Stimulated activated CD4-positive, alpha-beta T cell treated with anti-CD3 and anti-CD28 coated beads, Interleukin-15, amount 100 ng/mL, for 48 hours (primary cell): ENCODE measurements at regions not wholly inside any gene's neighbourhood (a gene's known extent, or its start where the extent isn't known, plus 50 kb on each side); places are given as distances from the start of the nearest gene placed in this dataset.
A peak's percentile ranks its signal among the peaks of the same experiment; 100 is the strongest.

ENCODE experiments used
- DNase-seq, 2 donors: peaks; one replicate each; pipeline ENCODE4 v3.0.0-alpha.2; 2020; ENCODE audit warnings: low read depth in 2 of 2

- DNase-seq, result no peak
Measured at GRCh38 chr10:60664859-60665258, 113.4 kb upstream of the CDK1 start.

GRCh38 chr10:60663850-60664249 is 114.4 kb upstream of the CDK1 start:
- no peak for DNase-seq

- no peak for DNase-seq
Measured at GRCh38 chr10:60662917-60663614, 115.2 kb upstream of the CDK1 start.

GRCh38 chr10:60661637-60662036 is 116.6 kb upstream of the CDK1 start:
- DNase-seq, result no peak

DNA sequence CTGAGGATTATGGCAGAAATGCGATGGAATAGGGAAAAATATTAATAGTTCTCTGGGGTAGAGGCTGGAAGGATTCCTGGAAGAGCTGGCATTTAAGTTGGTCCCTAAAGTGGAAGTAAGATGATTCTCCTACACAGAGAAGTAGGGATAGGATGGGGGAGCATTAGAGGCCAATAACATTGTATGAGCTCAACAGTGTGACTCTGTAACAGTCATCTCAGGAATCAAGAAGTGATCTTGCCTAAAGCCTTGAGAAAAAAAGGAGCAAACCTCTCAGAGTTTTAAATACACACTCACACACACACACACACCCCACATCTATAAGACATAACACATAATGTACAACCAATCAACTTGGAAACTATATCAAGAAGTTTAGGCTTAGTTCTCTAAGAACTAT is 117.7 kb upstream of the CDK1 start:
- no peak for DNase-seq

- DNase-seq, result no peak
Measured at GRCh38 chr10:60654813-60655464, 123.3 kb upstream of the CDK1 start.

DNA sequence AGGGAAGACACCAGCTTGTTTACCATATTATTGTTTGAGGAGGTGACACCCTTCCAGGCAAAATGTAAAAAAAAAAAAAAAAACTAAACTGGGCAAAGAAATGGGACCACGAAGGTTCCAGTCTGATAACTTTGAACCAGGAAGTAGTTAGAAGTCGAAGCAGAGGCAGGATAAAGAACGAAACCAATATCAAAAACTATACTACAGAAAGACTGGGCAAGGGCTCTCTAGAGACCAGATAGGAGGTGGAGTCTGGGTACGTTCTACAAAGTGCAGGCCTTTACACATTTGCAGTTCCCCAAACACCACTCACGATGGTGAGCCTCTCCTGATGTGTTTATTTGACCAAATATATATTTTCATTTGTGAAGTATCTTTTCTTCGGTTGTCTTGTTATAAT is 125.7 kb upstream of the CDK1 start:
- no peak for DNase-seq

- DNase-seq, result no peak
Measured at GRCh38 chr10:60650378-60650800, 127.9 kb upstream of the CDK1 start.

- DNase-seq, result no peak
Measured at GRCh38 chr10:60649485-60650377, 128.5 kb upstream of the CDK1 start.

- no peak for DNase-seq
Measured at GRCh38 chr10:60648761-60649160, 129.5 kb upstream of the CDK1 start.

DNA sequence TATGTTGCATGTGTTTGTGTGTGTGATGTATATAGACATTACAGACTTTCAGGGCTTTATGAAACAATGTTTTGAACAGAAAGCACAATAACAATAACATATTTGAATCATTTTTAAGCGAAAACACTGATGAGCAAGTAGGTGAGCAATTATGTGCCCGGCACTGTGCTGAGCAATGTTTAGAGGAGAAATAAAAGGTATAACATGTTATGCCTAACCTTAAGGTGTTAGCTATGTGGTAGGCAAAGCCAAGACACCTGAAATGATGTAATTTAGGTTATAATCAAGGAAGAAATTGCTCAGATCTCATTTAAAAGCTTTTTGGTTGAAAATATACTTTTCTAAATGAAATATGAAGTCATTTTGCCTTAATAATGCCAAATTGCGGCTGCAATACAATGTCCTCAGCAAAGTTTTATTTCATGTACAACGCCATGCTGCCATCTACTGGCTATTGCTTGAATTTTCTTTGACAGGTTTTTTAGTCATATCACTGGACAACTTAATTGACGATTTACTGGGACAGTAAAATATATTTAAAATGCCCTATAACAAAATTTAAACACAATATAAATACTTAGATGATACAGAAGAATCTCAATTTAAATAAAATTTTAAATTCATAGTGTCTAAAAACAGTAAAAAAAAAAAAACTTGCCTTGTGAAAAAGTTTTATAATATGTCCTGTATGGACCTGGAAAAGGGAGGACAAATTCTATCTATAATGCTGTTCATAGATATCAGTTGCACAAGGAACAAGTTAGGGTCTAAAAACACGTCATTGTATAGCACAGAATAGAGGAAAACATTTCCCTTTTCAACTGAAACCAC is 131.1 kb upstream of the CDK1 start:
- peak in 1 of 2 donors; percentile 46 for DNase-seq

GRCh38 chr10:60645980-60646379 is 132.3 kb upstream of the CDK1 start:
- no peak for DNase-seq

GRCh38 chr10:60644436-60645130 is 133.7 kb upstream of the CDK1 start:
- DNase-seq, result no peak

- no peak for DNase-seq
Measured at GRCh38 chr10:60643874-60644273, 134.4 kb upstream of the CDK1 start.

DNA sequence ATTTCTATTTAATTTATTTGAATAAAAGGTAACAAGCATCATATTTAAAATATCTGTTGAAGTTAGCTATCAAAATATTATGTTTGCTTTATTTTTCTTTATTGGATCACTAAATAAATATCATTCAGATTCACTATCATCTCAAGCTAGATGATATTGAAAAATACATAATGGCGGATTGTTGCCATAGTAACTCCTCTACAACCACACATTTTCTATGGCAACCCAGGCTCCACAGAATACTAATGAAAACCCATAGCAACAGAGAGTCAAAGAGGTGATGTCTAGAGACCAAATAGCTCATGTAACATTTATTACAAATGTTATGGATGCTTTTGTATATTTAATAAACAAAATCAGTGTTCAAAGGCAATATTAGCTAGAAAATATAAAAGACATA is 148.9 kb upstream of the CDK1 start:
- no peak for DNase-seq

DNA sequence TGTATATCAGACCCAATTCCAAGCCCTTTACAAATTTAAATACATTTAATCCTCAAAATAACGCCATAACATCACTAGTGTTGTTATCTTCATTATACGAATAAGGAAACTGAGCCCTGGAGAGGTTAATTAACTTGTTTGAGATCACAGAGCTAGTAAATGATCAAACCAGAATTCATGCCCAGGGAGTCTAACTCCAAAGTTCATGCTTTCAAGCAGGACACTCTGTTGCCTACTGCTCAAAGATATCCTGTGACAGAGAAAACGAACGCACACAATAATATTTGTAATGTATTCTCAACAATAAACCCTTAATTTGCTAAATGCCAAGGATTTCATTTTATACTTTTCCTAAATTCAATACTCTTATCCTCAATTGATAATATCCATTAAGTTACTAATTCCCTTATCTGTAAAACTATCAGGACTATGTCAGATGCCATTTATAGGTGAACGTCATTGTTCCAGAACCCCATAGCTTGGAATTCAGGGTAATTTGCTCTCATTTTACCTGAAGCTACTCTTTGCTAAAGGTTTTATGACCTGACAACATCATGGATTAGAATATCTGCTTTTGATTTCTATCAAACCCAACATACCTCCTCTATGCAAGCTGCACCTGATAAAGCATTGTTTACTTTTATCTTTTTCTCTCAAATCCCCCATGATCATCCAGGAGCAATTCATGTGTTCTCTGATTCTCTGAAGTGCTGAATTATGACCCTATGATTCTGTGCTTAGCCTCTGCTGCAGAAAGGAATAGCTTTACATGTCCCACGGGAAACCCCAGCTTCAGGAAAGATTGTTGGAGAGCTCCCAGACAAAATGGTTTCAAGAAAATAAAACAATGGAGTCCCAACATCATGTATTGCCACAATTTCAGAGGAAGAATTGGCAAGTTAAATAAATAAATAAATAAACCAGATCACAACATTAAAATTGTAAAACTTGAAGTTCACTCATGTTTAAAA is 150.2 kb upstream of the CDK1 start:
- no peak for DNase-seq

- DNase-seq, result no peak
Measured at GRCh38 chr10:60626037-60626436, 152.2 kb upstream of the CDK1 start.

GRCh38 chr10:60623627-60624026 is 154.7 kb upstream of the CDK1 start:
- no peak for DNase-seq

- DNase-seq, result no peak
Measured at GRCh38 chr10:60621018-60621417, 157.3 kb upstream of the CDK1 start.

- DNase-seq, result no peak
Measured at GRCh38 chr10:60618861-60619260, 159.4 kb upstream of the CDK1 start.
